IMR-90 (cell line): ENCODE measurements at regions not wholly inside any gene's neighbourhood (a gene's known extent, or its start where the extent isn't known, plus 50 kb on each side); places are given as distances from the start of the nearest gene placed in this dataset.

Source experiments
- ATAC-seq: fragments of 200-7000 bp; cut with Tn5 transposase; 2 replicates; pipeline ENCODE4 v1.9.1; 2020; ENCODE audit warnings: low read depth, mild to moderate bottlenecking, moderate library complexity
- BruUV-seq: library from RNA; stranded (reverse); fragments of 400-500 nt; replicated peaks from 2 replicates; lab custom pipeline; 2021; lab: Mats Ljungman, UMichigan
- CTCF ChIA-PET: fragments of 300-600 bp; formaldehyde crosslinking; extraction: SDS; loops from one replicate; lab custom pipeline; 2021; ENCODE audit warnings: antibody characterized with exemption; lab: Yijun Ruan, JAX
- POLR2A ChIA-PET: fragments of 300-600 bp; sonication (Branson Sonifier 250); formaldehyde crosslinking; loops from one replicate; lab custom pipeline; 2022; ENCODE audit warnings: antibody characterized with exemption; ENCODE audit not compliant: unreplicated experiment; lab: Charles Lee
- DNase-seq: peaks from one replicate; pipeline ENCODE4 v3.0.0; 2013
- H2AFZ ChIP-seq: replicated peaks from 2 replicates; pipeline ENCODE3; 2013; ENCODE audit warnings: low read length, mild to moderate bottlenecking; ENCODE audit not compliant: poor library complexity
- H2AK5ac ChIP-seq: 2 replicates; pipeline ENCODE4 v1.6.1; 2013; ENCODE audit warnings: low read depth, low read length, inconsistent platforms
- H2AK9ac ChIP-seq: replicated peaks from 2 replicates; pipeline ENCODE3; 2013; ENCODE audit warnings: mild to moderate bottlenecking, low read depth, low read length, moderate library complexity; ENCODE audit not compliant: poor library complexity
- H2BK120ac ChIP-seq: 2 replicates; pipeline ENCODE4 v1.6.1; 2013; ENCODE audit warnings: low read depth, low read length, inconsistent platforms
- H2BK15ac ChIP-seq: 3 replicates; pipeline ENCODE4 v1.6.1; 2013; ENCODE audit warnings: low read depth, low read length, inconsistent platforms
- H2BK20ac ChIP-seq: 2 replicates; pipeline ENCODE4 v1.6.1; 2013; ENCODE audit warnings: low read depth, mild to moderate bottlenecking, inconsistent platforms, low read length, moderate library complexity
- H2BK5ac ChIP-seq: 2 replicates; pipeline ENCODE4 v1.6.1; 2013; ENCODE audit warnings: mild to moderate bottlenecking, low read depth, low read length, inconsistent platforms; ENCODE audit not compliant: poor library complexity, severe bottlenecking
- H3K14ac ChIP-seq: replicated peaks from 2 replicates; pipeline ENCODE4 v1.6.1; 2013; ENCODE audit warnings: low read depth, low read length, inconsistent platforms
- H3K18ac ChIP-seq: 2 replicates; pipeline ENCODE4 v1.6.1; 2013; ENCODE audit warnings: low read depth, low read length, control low read depth
- H3K23ac ChIP-seq: 2 replicates; pipeline ENCODE4 v1.6.1; 2013; ENCODE audit warnings: low read depth, low read length, inconsistent platforms
- H3K27ac ChIP-seq: 2 replicates; pipeline ENCODE4 v1.5.1; 2013; ENCODE audit warnings: mild to moderate bottlenecking, control low read depth, low read length; ENCODE audit not compliant: insufficient read depth
- H3K27me3 ChIP-seq: 2 replicates; pipeline ENCODE4 v1.6.1; 2013; ENCODE audit warnings: low read length; ENCODE audit not compliant: control insufficient read depth, insufficient read depth
- H3K36me3 ChIP-seq: 2 replicates; pipeline ENCODE4 v1.6.1; 2013; ENCODE audit warnings: low read length, mixed read lengths; ENCODE audit not compliant: control insufficient read depth, insufficient read depth
- H3K4ac ChIP-seq: 2 replicates; pipeline ENCODE4 v1.6.1; 2013; ENCODE audit warnings: low read depth, low read length, inconsistent platforms
- H3K4me1 ChIP-seq: 2 replicates; pipeline ENCODE4 v1.6.1; 2013; ENCODE audit warnings: low read length, mixed read lengths; ENCODE audit not compliant: control insufficient read depth, insufficient read depth
- H3K4me2 ChIP-seq: 2 replicates; pipeline ENCODE4 v1.6.1; 2013; ENCODE audit warnings: low read depth, mild to moderate bottlenecking, control low read depth, low read length, moderate library complexity
- H3K4me3 ChIP-seq: 2 replicates; pipeline ENCODE4 v1.5.1; 2013; ENCODE audit warnings: low read depth, mild to moderate bottlenecking, control low read depth, low read length, moderate library complexity; ENCODE audit not compliant: insufficient read depth
- H3K56ac ChIP-seq: 2 replicates; pipeline ENCODE4 v1.6.1; 2013; ENCODE audit warnings: low read length, inconsistent platforms; ENCODE audit not compliant: insufficient read depth; ENCODE audit errors: extremely low read depth
- H3K79me1 ChIP-seq, 2 experiments: 2 replicates each; pipeline ENCODE4 v1.6.1; 2013; ENCODE audit warnings: low read length in 2 of 2, inconsistent platforms in 1 of 2, low read depth in 1 of 2
- H3K9ac ChIP-seq: 2 replicates; pipeline ENCODE4 v1.6.1; 2013; ENCODE audit warnings: low read depth, low read length, control low read depth
- H3K9me1 ChIP-seq: 2 replicates; pipeline ENCODE4 v1.6.1; 2013; ENCODE audit warnings: low read length, inconsistent platforms; ENCODE audit not compliant: insufficient read depth
- H3K9me3 ChIP-seq: 2 replicates; pipeline ENCODE4 v1.6.1; 2013; ENCODE audit warnings: low read length; ENCODE audit not compliant: control insufficient read depth, insufficient read depth
- H4K20me1 ChIP-seq: 2 replicates; pipeline ENCODE4 v1.6.1; 2013; ENCODE audit warnings: low read length, inconsistent platforms; ENCODE audit not compliant: insufficient read depth
- H4K5ac ChIP-seq: 2 replicates; pipeline ENCODE4 v1.6.1; 2013; ENCODE audit warnings: mild to moderate bottlenecking, low read depth, low read length, control low read depth
- H4K8ac ChIP-seq, 2 experiments: 2 replicates each; pipeline ENCODE4 v1.6.1; 2013; ENCODE audit warnings: low read depth in 2 of 2, low read length in 2 of 2, control low read depth in 1 of 2, inconsistent platforms in 1 of 2
- H4K91ac ChIP-seq: 2 replicates; pipeline ENCODE4 v1.6.1; 2013; ENCODE audit warnings: low read depth, low read length, inconsistent platforms; ENCODE audit not compliant: insufficient read depth
- BHLHE40 ChIP-seq: fragments of 150-350 bp; IDR thresholded peaks from 2 replicates; pipeline ENCODE4 v1.6.1; 2016; ENCODE audit warnings: mild to moderate bottlenecking, low read depth, low read length
- CEBPB ChIP-seq: IDR thresholded peaks from 2 replicates; pipeline ENCODE4 v1.6.1; 2012; ENCODE audit warnings: low read depth, low read length, improper control_type of control experiment
- CHD1 ChIP-seq: IDR thresholded peaks from 2 replicates; pipeline ENCODE4 v1.6.1; 2012; ENCODE audit warnings: low read depth, low read length, improper control_type of control experiment
- FOS ChIP-seq: fragments of 150-350 bp; IDR thresholded peaks from 2 replicates; pipeline ENCODE4 v1.6.1; 2016; ENCODE audit warnings: low read depth, low read length
- MAFK ChIP-seq: IDR thresholded peaks from 2 replicates; pipeline ENCODE4 v1.6.1; 2012; ENCODE audit warnings: low read depth, low read length, improper control_type of control experiment
- MAZ ChIP-seq: IDR thresholded peaks from 2 replicates; pipeline ENCODE4 v1.6.1; 2012; ENCODE audit warnings: low read depth, mild to moderate bottlenecking, low read length, improper control_type of control experiment, moderate library complexity, borderline replicate concordance
- MXI1 ChIP-seq: IDR thresholded peaks from 2 replicates; pipeline ENCODE4 v1.6.1; 2012; ENCODE audit warnings: low read depth, mild to moderate bottlenecking, low read length, moderate library complexity, borderline replicate concordance
- NFE2L2 ChIP-seq: fragments of 150-350 bp; IDR thresholded peaks from 2 replicates; pipeline ENCODE4 v1.6.1; 2016; ENCODE audit warnings: low read depth, mild to moderate bottlenecking, low read length
- POLR2A ChIP-seq: IDR thresholded peaks from 2 replicates; pipeline ENCODE4 v1.6.1; 2012; ENCODE audit warnings: mild to moderate bottlenecking, low read depth, low read length
- RAD21 ChIP-seq: IDR thresholded peaks from 2 replicates; pipeline ENCODE4 v1.6.1; 2012; ENCODE audit warnings: low read length, improper control_type of control experiment
- RCOR1 ChIP-seq: IDR thresholded peaks from 2 replicates; pipeline ENCODE4 v1.6.1; 2012; ENCODE audit warnings: mild to moderate bottlenecking, low read length, improper control_type of control experiment; ENCODE audit not compliant: insufficient replicate concordance
- RFX5 ChIP-seq: IDR thresholded peaks from 2 replicates; pipeline ENCODE4 v1.8.0; 2012; ENCODE audit warnings: low read depth, mild to moderate bottlenecking, low read length, moderate library complexity
- SMC3 ChIP-seq: fragments of 150-350 bp; IDR thresholded peaks from 2 replicates; pipeline ENCODE4 v1.6.1; 2016; ENCODE audit warnings: low read depth, mild to moderate bottlenecking, antibody characterized with exemption, low read length, moderate library complexity
- WGBS, 2 experiments: methylation state at CpG; one replicate each; pipeline versions ENCODE4 v1.1.5 to v1.1.7; 2013; ENCODE audit warnings: missing lambda C conversion rate in 2 of 2; ENCODE audit not compliant: insufficient read length in 1 of 2; ENCODE audit errors: extremely low coverage in 2 of 2; 5-methylcytosine and 5-hydroxymethylcytosine counted together
- dilution Hi-C: fragments of 300-500 bp; cut with HindIII; formaldehyde crosslinking; loops from one replicate; pipeline ENCODE4 v1.14.3; 2018; ENCODE audit warnings: low sequenced_read_pairs; ENCODE audit not compliant: unreplicated experiment
- in situ Hi-C: fragments of 300-500 bp; cut with MboI; formaldehyde crosslinking; loops from 3 replicates; pipeline ENCODE4 v1.14.3; 2019; ENCODE audit warnings: low sequenced_read_pairs, inconsistent platforms, mixed read lengths
- intact Hi-C: fragments of 100-400 bp; cut with micrococcal nuclease; formaldehyde crosslinking; loops from 2 replicates; pipeline ENCODE4 v1.10.0; 2022
- TF ChIP-seq, protein P1 (sequence below): conservative IDR thresholded peaks from 2 replicates; pipeline ENCODE4 v1.5.1; 2012; ENCODE audit warnings: mild to moderate bottlenecking, low read depth, low read length, improper control_type of control experiment
- TF ChIP-seq, protein P2 (sequence below): fragments of 150-350 bp; IDR thresholded peaks from 2 replicates; pipeline ENCODE4 v1.6.1; 2017; ENCODE audit warnings: mild to moderate bottlenecking, antibody characterized with exemption, low read length, low read depth
- TF ChIP-seq, protein P3 (sequence below): fragments of 150-350 bp; IDR thresholded peaks from 2 replicates; pipeline ENCODE4 v1.6.1; 2016; ENCODE audit warnings: low read depth, mild to moderate bottlenecking, low read length, moderate library complexity, borderline replicate concordance

DNA sequence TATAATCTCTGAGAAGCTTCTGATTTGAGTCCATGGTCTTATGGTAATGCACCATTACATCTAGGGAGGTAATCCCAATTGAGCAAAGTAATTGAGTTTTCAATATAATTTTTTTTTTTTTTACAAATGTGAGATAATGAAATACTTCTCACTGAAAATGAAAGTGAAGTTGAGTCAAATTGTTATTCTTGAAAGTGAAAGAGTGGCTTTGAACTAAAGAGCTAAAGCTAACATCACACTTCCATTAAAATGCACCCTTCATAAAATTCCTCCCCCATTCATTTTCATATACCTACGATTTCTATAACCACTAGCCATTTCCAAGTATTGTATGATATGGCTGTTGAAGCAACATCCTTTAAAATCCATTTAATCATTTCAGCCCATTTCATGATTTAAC is 149.1 kb upstream of the IMPG1 start:
- no peak overlapping the region for H4K5ac ChIP-seq
- no peaks in the 10 kb centered on the region for H4K20me1 ChIP-seq
- no peak overlapping the region for H3K18ac ChIP-seq
- ChIA-PET POLR2A (interaction anchor here (0.6 kb wide), 1 partner anchor 280 kb away, joined by 3 read pairs; no protein-coding TSS in a partner anchor), CTCF (interaction anchor here (0.7 kb wide), 1 partner anchor 471 kb away, joined by 10 read pairs; no protein-coding TSS in a partner anchor)
- H2BK5ac ChIP-seq, result no peak overlapping the region
- no peaks in the 10 kb centered on the region for H3K79me1 ChIP-seq
- H3K9ac ChIP-seq, result no peak overlapping the region
- DNase-seq, result no peak
- H3K9me3 ChIP-seq, result peaks cover 2% of the 10 kb centered on the region; the same call in 1 of the 2 replicates
- no peaks in the 10 kb centered on the region for H3K27me3 ChIP-seq
- no peak overlapping the region for H3K14ac ChIP-seq
- H3K27ac ChIP-seq, result no peak overlapping the region
- no peak overlapping the region for H2BK120ac ChIP-seq
- H2AFZ ChIP-seq, result no peak overlapping the region
- H3K9me1 ChIP-seq, result no peaks in the 10 kb centered on the region
- no peak overlapping the region for H4K8ac ChIP-seq
- dilution Hi-C loops (no loop called here), in situ Hi-C loops (no loop called here), intact Hi-C loops (no loop called here)
- no TSS peak for BruUV-seq
- no peak overlapping the region for H3K56ac ChIP-seq
- H2BK15ac ChIP-seq, result no peak overlapping the region
- no peak overlapping the region for H2AK9ac ChIP-seq
- no peak for ATAC-seq
- no peak for TF ChIP-seq CHD1
- TF ChIP-seq SMC3, result no peak
- TF ChIP-seq NFE2L2, result no peak
- no peak for TF ChIP-seq MXI1
- TF ChIP-seq CEBPB, result no peak
- no peak for TF ChIP-seq MAFK
- TF ChIP-seq RFX5, result no peak
- no peak for TF ChIP-seq FOS
- no peak for TF ChIP-seq BHLHE40
- TF ChIP-seq, protein P1, sequence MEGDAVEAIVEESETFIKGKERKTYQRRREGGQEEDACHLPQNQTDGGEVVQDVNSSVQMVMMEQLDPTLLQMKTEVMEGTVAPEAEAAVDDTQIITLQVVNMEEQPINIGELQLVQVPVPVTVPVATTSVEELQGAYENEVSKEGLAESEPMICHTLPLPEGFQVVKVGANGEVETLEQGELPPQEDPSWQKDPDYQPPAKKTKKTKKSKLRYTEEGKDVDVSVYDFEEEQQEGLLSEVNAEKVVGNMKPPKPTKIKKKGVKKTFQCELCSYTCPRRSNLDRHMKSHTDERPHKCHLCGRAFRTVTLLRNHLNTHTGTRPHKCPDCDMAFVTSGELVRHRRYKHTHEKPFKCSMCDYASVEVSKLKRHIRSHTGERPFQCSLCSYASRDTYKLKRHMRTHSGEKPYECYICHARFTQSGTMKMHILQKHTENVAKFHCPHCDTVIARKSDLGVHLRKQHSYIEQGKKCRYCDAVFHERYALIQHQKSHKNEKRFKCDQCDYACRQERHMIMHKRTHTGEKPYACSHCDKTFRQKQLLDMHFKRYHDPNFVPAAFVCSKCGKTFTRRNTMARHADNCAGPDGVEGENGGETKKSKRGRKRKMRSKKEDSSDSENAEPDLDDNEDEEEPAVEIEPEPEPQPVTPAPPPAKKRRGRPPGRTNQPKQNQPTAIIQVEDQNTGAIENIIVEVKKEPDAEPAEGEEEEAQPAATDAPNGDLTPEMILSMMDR, result no peak
- no peak for TF ChIP-seq RAD21
- no peak for TF ChIP-seq MAZ
- TF ChIP-seq, protein P2, sequence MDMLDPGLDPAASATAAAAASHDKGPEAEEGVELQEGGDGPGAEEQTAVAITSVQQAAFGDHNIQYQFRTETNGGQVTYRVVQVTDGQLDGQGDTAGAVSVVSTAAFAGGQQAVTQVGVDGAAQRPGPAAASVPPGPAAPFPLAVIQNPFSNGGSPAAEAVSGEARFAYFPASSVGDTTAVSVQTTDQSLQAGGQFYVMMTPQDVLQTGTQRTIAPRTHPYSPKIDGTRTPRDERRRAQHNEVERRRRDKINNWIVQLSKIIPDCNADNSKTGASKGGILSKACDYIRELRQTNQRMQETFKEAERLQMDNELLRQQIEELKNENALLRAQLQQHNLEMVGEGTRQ, result no peak
- TF ChIP-seq RCOR1, result no peak
- no peak for TF ChIP-seq POLR2A
- TF ChIP-seq, protein P3, sequence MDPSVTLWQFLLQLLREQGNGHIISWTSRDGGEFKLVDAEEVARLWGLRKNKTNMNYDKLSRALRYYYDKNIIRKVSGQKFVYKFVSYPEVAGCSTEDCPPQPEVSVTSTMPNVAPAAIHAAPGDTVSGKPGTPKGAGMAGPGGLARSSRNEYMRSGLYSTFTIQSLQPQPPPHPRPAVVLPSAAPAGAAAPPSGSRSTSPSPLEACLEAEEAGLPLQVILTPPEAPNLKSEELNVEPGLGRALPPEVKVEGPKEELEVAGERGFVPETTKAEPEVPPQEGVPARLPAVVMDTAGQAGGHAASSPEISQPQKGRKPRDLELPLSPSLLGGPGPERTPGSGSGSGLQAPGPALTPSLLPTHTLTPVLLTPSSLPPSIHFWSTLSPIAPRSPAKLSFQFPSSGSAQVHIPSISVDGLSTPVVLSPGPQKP, result no peak
- no peak overlapping the region for H4K91ac ChIP-seq
- H3K4me3 ChIP-seq, result no peak overlapping the region
- H3K23ac ChIP-seq, result no peak overlapping the region
- WGBS, 2 experiments, result no CpG with 5 or more reads among the region's 1 CpG
- no peak overlapping the region for H3K4ac ChIP-seq
- no peak overlapping the region for H2BK20ac ChIP-seq
- no peaks in the 10 kb centered on the region for H3K36me3 ChIP-seq
- H3K4me1 ChIP-seq, result no peaks in the 10 kb centered on the region
- no peak overlapping the region for H2AK5ac ChIP-seq
- no peak overlapping the region for H3K4me2 ChIP-seq
